AG10803 (cell line): ENCODE measurements at regions not wholly inside any gene's neighbourhood (a gene's known extent, or its start where the extent isn't known, plus 50 kb on each side); places are given as distances from the start of the nearest gene placed in this dataset.

Experiments
- DNase-seq: peaks from one replicate; pipeline ENCODE4 v3.0.0; 2010; ENCODE audit warnings: low read depth
- H3K4me3 ChIP-seq: 2 replicates; pipeline ENCODE4 v1.5.1; 2011; ENCODE audit warnings: mild to moderate bottlenecking, low read length, control low read depth
- CTCF ChIP-seq: conservative IDR thresholded peaks from 2 replicates; pipeline ENCODE4 v1.5.1; 2011; ENCODE audit warnings: mild to moderate bottlenecking, low read length, control low read depth, inconsistent platforms

GRCh38 chr5:124349931-124350330, 396.5 kb downstream of the ZNF608 start:
- no peak for TF ChIP-seq CTCF
- no peak overlapping the region for H3K4me3 ChIP-seq
- no peak for DNase-seq

GRCh38 chr5:124343451-124343867, 403.0 kb downstream of the ZNF608 start:
- H3K4me3 ChIP-seq, result no peak overlapping the region
- DNase-seq, result peak; percentile 33
- no peak for TF ChIP-seq CTCF

- TF ChIP-seq CTCF, result no peak
Observed at GRCh38 chr5:124342986-124343385, 403.5 kb downstream of the ZNF608 start.

GRCh38 chr5:124342584-124342983, 403.9 kb downstream of the ZNF608 start:
- DNase-seq, result no peak
- TF ChIP-seq CTCF, result no peak
- no peak overlapping the region for H3K4me3 ChIP-seq

More at GRCh38 chr5:124342986-124343385, 403.5 kb downstream of the ZNF608 start:
- no peak overlapping the region for H3K4me3 ChIP-seq
- no peak for DNase-seq

- no peak overlapping the region for H3K4me3 ChIP-seq
- no peak for TF ChIP-seq CTCF
- DNase-seq, result peak; percentile 31
Observed at GRCh38 chr5:124342027-124342471, 404.4 kb downstream of the ZNF608 start.

GRCh38 chr5:124341066-124341858, 405.2 kb downstream of the ZNF608 start:
- TF ChIP-seq CTCF, result no peak
- no peak for DNase-seq

GRCh38 chr5:124337996-124338395, 408.4 kb downstream of the ZNF608 start:
- DNase-seq, result no peak
- no peak for TF ChIP-seq CTCF
- no peak overlapping the region for H3K4me3 ChIP-seq

More at GRCh38 chr5:124341066-124341858, 405.2 kb downstream of the ZNF608 start:
- H3K4me3 ChIP-seq, result no peak overlapping the region
